ENCODE measurements at regions not wholly inside any gene's neighbourhood (a gene's known extent, or its start where the extent isn't known, plus 50 kb on each side); places are given as distances from the start of the nearest gene placed in this dataset.

GRCh38 chr3:106228271-106228670, 359.5 kb upstream of the CBLB start:
- Histone ChIP-seq H3K4me3 (no peak overlapping the region), H3K4me1 (ENCODE audit: low read depth) (no peaks in the 10 kb centered on the region), H3K9me3 (no peaks in the 10 kb centered on the region), H3K36me3 (ENCODE audit: low read depth) (no peaks in the 10 kb centered on the region)
- DNase-seq (no peak), ATAC-seq (no peak)
- intact Hi-C loops (cut with DNase I, micrococcal nuclease) = no loop called here
- no peak for TF ChIP-seq CTCF (IDR thresholded peaks at IDR 0.05)

GRCh38 chr3:106229495-106230278, 360.9 kb upstream of the CBLB start:
- no peak for ATAC-seq
- TF ChIP-seq CTCF (IDR thresholded peaks at IDR 0.05) = no peak
- H3K36me3 ChIP-seq (ENCODE audit: low read depth) = no peaks in the 10 kb centered on the region
- H3K9me3 ChIP-seq = no peaks in the 10 kb centered on the region
- no peak overlapping the region for H3K4me3 ChIP-seq
- no peaks in the 10 kb centered on the region for H3K4me1 ChIP-seq (ENCODE audit: low read depth)
- DNase-seq = no peak
- intact Hi-C loops (cut with DNase I, micrococcal nuclease) = no loop called here

GRCh38 chr3:106231086-106231485, 362.3 kb upstream of the CBLB start:
- no peak overlapping the region for H3K4me3 ChIP-seq
- H3K36me3 ChIP-seq (ENCODE audit: low read depth) = no peaks in the 10 kb centered on the region
- intact Hi-C loops (cut with DNase I, micrococcal nuclease) = no loop called here
- H3K4me1 ChIP-seq (ENCODE audit: low read depth) = no peaks in the 10 kb centered on the region
- H3K9me3 ChIP-seq = no peaks in the 10 kb centered on the region
- DNase-seq (no peak), ATAC-seq (no peak)
- TF ChIP-seq CTCF (IDR thresholded peaks at IDR 0.05) = no peak

GRCh38 chr3:106232956-106233355, 364.1 kb upstream of the CBLB start:
- ATAC-seq (no peak), DNase-seq (no peak)
- TF ChIP-seq CTCF (IDR thresholded peaks at IDR 0.05) = no peak
- Histone ChIP-seq H3K9me3 (no peaks in the 10 kb centered on the region), H3K4me3 (no peak overlapping the region), H3K4me1 (ENCODE audit: low read depth) (no peaks in the 10 kb centered on the region), H3K36me3 (ENCODE audit: low read depth) (no peaks in the 10 kb centered on the region)
- intact Hi-C loops (cut with DNase I, micrococcal nuclease) = no loop called here

- intact Hi-C loops (cut with DNase I, micrococcal nuclease) = no loop called here
- Histone ChIP-seq H3K36me3 (ENCODE audit: low read depth) (no peaks in the 10 kb centered on the region), H3K4me1 (ENCODE audit: low read depth) (no peaks in the 10 kb centered on the region), H3K4me3 (no peak overlapping the region), H3K9me3 (no peaks in the 10 kb centered on the region)
- DNase-seq = no peak
- ATAC-seq = no peak
- no peak for TF ChIP-seq CTCF (IDR thresholded peaks at IDR 0.05)
Observed at GRCh38 chr3:106239195-106239697, 370.4 kb upstream of the CBLB start.

Data from mucosa of descending colon (tissue), 3 donors.